SU-DHL-6 (cell line): ENCODE measurements at regions not wholly inside any gene's neighbourhood (a gene's known extent, or its start where the extent isn't known, plus 50 kb on each side); places are given as distances from the start of the nearest gene placed in this dataset.

ENCODE experiments used
- CTCF ChIP-seq: fragments of 200-600 bp; sonication (generic); IDR thresholded peaks from one replicate; pipeline ENCODE4 v1.5.1; 2017; ENCODE audit warnings: antibody characterized with exemption, mild to moderate bottlenecking, low read length, moderate library complexity; ENCODE audit not compliant: insufficient read depth, poor library complexity, severe bottlenecking
- EZH2phosphoT487 ChIP-seq: fragments of 200-600 bp; sonication (generic), shearing (Covaris generic); conservative IDR thresholded peaks from 2 replicates; pipeline ENCODE4 v1.6.1; 2018; ENCODE audit warnings: mild to moderate bottlenecking, antibody characterized with exemption, low read length, moderate library complexity, mixed read lengths

GRCh38 chr4:11768251-11768972, 339.7 kb upstream of the HS3ST1 start:
- no peak for TF ChIP-seq CTCF
- TF ChIP-seq EZH2phosphoT487 = no peak
